Kidney (tissue), 13 donors: ENCODE measurements at regions not wholly inside any gene's neighbourhood (a gene's known extent, or its start where the extent isn't known, plus 50 kb on each side); places are given as distances from the start of the nearest gene placed in this dataset.

Experiments used
- DNase-seq, 5 donors: peaks; one replicate each; pipeline ENCODE4 v3.0.0-alpha.2; 2013 to 2020
- FAIRE-seq: peaks from 2 replicates; lab custom pipeline; 2012; peaks lifted over from hg19 to GRCh38; lab: Jason Lieb, UNC
- H3K27ac ChIP-seq, 2 donors: one replicate each; pipeline ENCODE4 v1.7.0; 2013; ENCODE audit warnings: low read depth in 2 of 2, low read length in 2 of 2, inconsistent platforms in 1 of 2
- H3K27me3 ChIP-seq: one replicate; pipeline ENCODE4 v1.7.1; 2013; ENCODE audit warnings: low read length, inconsistent platforms; ENCODE audit not compliant: control insufficient read depth, insufficient read depth
- H3K36me3 ChIP-seq, 3 donors: one replicate each; pipeline versions ENCODE4 v1.7.0 to v1.7.1; 2013; ENCODE audit warnings: low read length in 3 of 3, control low read depth in 1 of 3, inconsistent platforms in 1 of 3; ENCODE audit not compliant: insufficient read depth in 3 of 3, control insufficient read depth in 2 of 3
- H3K4me1 ChIP-seq, 3 donors: one replicate each; pipeline versions ENCODE4 v1.7.0 to v1.7.1; 2013; ENCODE audit warnings: low read length in 3 of 3, inconsistent platforms in 1 of 3, low read depth in 1 of 3; ENCODE audit not compliant: control insufficient read depth in 2 of 3, insufficient read depth in 2 of 3
- H3K4me3 ChIP-seq, 3 donors: one replicate each; pipeline versions ENCODE4 v1.7.0 to v1.8.1; 2013; ENCODE audit warnings: low read length in 3 of 3, control low read depth in 1 of 3, inconsistent platforms in 1 of 3
- H3K9ac ChIP-seq, 3 donors: one replicate each; pipeline versions ENCODE4 v1.7.0 to v1.7.1; 2013; ENCODE audit warnings: low read length in 3 of 3, control low read depth in 1 of 3, inconsistent platforms in 1 of 3
- H3K9me3 ChIP-seq, 3 donors: one replicate each; pipeline versions ENCODE4 v1.7.0 to v1.7.1; 2013; ENCODE audit warnings: low read length in 3 of 3, control low read depth in 1 of 3, inconsistent platforms in 1 of 3; ENCODE audit not compliant: control insufficient read depth in 2 of 3, insufficient read depth in 1 of 3
- CTCF ChIP-seq: IDR thresholded peaks from 3 replicates; pipeline ENCODE4 v1.5.1; 2012; ENCODE audit warnings: mild to moderate bottlenecking, moderate library complexity, borderline replicate concordance; ENCODE audit not compliant: insufficient read depth; ENCODE audit errors: extremely low read depth
- intact Hi-C: fragments of 100-400 bp; cut with DNase I; formaldehyde crosslinking; loops from one replicate; pipeline ENCODE4 v1.11.1; 2022
- donor health status: control.
- donor health status: control.
- donor health status: control.
- donor health status: control.
- donor health status: control.
- donor health status: DM: yes; HTN: yes; CAD: no.
- donor health status: Normal renal cell carcinoma (clear cell type).

- H3K9me3 ChIP-seq = no peaks in the 10 kb centered on the region
- FAIRE-seq (no peak), DNase-seq (no peak)
- H3K27ac ChIP-seq = no peak overlapping the region
- H3K4me3 ChIP-seq = no peak overlapping the region
- H3K4me1 ChIP-seq = no peaks in the 10 kb centered on the region
- intact Hi-C loops = no loop called here
- no peak for TF ChIP-seq CTCF
- no peak overlapping the region for H3K9ac ChIP-seq
- H3K27me3 ChIP-seq = peaks cover 2% of the 10 kb centered on the region
- H3K36me3 ChIP-seq = no peaks in the 10 kb centered on the region
Measured at GRCh38 chrX:44096666-44097065, 123.5 kb upstream of the NDP start.

- Histone ChIP-seq H3K27me3 (peaks cover 2% of the 10 kb centered on the region), H3K9ac (no peak overlapping the region), H3K9me3 (no peaks in the 10 kb centered on the region), H3K27ac (no peak overlapping the region), H3K4me3 (no peak overlapping the region), H3K4me1 (no peaks in the 10 kb centered on the region), H3K36me3 (no peaks in the 10 kb centered on the region)
- no peak for DNase-seq
- TF ChIP-seq CTCF = no peak
- intact Hi-C loops = no loop called here
- FAIRE-seq = no peak
Measured at GRCh38 chrX:44094821-44095530, 121.8 kb upstream of the NDP start.

- DNase-seq (no peak), FAIRE-seq (no peak)
- H3K9ac ChIP-seq = no peak overlapping the region
- intact Hi-C loops = no loop called here
- no peaks in the 10 kb centered on the region for H3K4me1 ChIP-seq
- H3K27me3 ChIP-seq = no peaks in the 10 kb centered on the region
- no peak for TF ChIP-seq CTCF
- no peaks in the 10 kb centered on the region for H3K36me3 ChIP-seq
- no peak overlapping the region for H3K4me3 ChIP-seq
- no peaks in the 10 kb centered on the region for H3K9me3 ChIP-seq
- H3K27ac ChIP-seq = no peak overlapping the region
Measured at GRCh38 chrX:44093431-44093830, 120.2 kb upstream of the NDP start.

- H3K27ac ChIP-seq = no peak overlapping the region
- DNase-seq = no peak
- H3K9ac ChIP-seq = no peak overlapping the region
- H3K9me3 ChIP-seq = no peaks in the 10 kb centered on the region
- no peaks in the 10 kb centered on the region for H3K36me3 ChIP-seq
- no peak for FAIRE-seq
- no peaks in the 10 kb centered on the region for H3K4me1 ChIP-seq
- TF ChIP-seq CTCF = no peak
- intact Hi-C loops = no loop called here
- H3K4me3 ChIP-seq = no peak overlapping the region
- H3K27me3 ChIP-seq = no peaks in the 10 kb centered on the region
Measured at GRCh38 chrX:44092778-44093177, 119.6 kb upstream of the NDP start.
